HCT116 (cell line): ENCODE measurements at regions not wholly inside any gene's neighbourhood (a gene's known extent, or its start where the extent isn't known, plus 50 kb on each side); places are given as distances from the start of the nearest gene placed in this dataset.

ENCODE experiments used
- ATAC-seq: fragments of 200-7000 bp; cut with Tn5 transposase; 2 replicates; pipeline ENCODE4 v1.9.1; 2020; ENCODE audit warnings: mild to moderate bottlenecking, moderate library complexity
- BruUV-seq: library from RNA; stranded (reverse); fragments of 400-500 nt; replicated peaks from 2 replicates; lab custom pipeline; 2021; lab: Mats Ljungman, UMichigan
- CTCF ChIA-PET: fragments of 300-600 bp; sonication (Branson Sonifier 250); formaldehyde crosslinking; loops from one replicate; lab custom pipeline; 2021; ENCODE audit warnings: antibody characterized with exemption; lab: Charles Lee
- POLR2A ChIA-PET: fragments of 300-600, 350-600 bp; sonication (Branson Sonifier 250); formaldehyde crosslinking; loops from one replicate; lab custom pipeline; 2021; ENCODE audit warnings: antibody characterized with exemption; lab: Charles Lee
- RAD21 ChIA-PET, 2 experiments: fragments of 300-600 bp; sonication (Branson Sonifier 250); formaldehyde crosslinking; loops; one replicate each; lab custom pipeline; 2023; ENCODE audit warnings: low total read pairs in 2 of 2; ENCODE audit not compliant: uncharacterized antibody in 2 of 2, unreplicated experiment in 2 of 2, low non-redundant PET in 1 of 2; lab: Charles Lee
- DNase-seq: peaks from one replicate; pipeline ENCODE4 v3.0.0-alpha.2; 2010; ENCODE audit warnings: low read depth, low spot score
- H2AFZ ChIP-seq: fragments of 200-600 bp; shearing (Covaris generic), sonication (generic); 2 replicates; pipeline ENCODE4 v1.6.1; 2017; ENCODE audit warnings: low read depth, mixed run types, mixed read lengths, antibody characterized with exemption, low read length; ENCODE audit not compliant: poor library complexity, severe bottlenecking
- H3K27ac ChIP-seq: 2 replicates; pipeline ENCODE4 v1.5.1; 2012; ENCODE audit warnings: low read depth, low read length
- H3K27me3 ChIP-seq: fragments of 200-600 bp; sonication (generic); 2 replicates; pipeline ENCODE4 v1.6.1; 2016; ENCODE audit warnings: mixed run types, low read length, mixed read lengths; ENCODE audit not compliant: insufficient read depth
- H3K36me3 ChIP-seq, 2 experiments: fragments of 200-500 bp in 1 of 2; fragments of 200-600 bp in 1 of 2; sonication (Bioruptor generic) in 1 of 2; sonication (generic) in 1 of 2; 2 replicates each; pipeline versions ENCODE4 v1.5.1 to v1.6.1; 2014 to 2016; ENCODE audit warnings: low read length in 2 of 2, inconsistent platforms in 1 of 2, mixed read lengths in 1 of 2, mixed run types in 1 of 2; ENCODE audit not compliant: insufficient read depth in 2 of 2, control insufficient read depth in 1 of 2
- H3K4me1 ChIP-seq, 2 experiments: fragments of 200-600 bp in 1 of 2; sonication (generic) in 1 of 2; 2 replicates each; pipeline versions ENCODE4 v1.5.1 to v1.6.1; 2012 to 2017; ENCODE audit warnings: low read length in 2 of 2, inconsistent platforms in 1 of 2, mild to moderate bottlenecking in 1 of 2, mixed read lengths in 1 of 2, mixed run types in 1 of 2, moderate library complexity in 1 of 2; ENCODE audit not compliant: insufficient read depth in 2 of 2, control insufficient read depth in 1 of 2
- H3K4me2 ChIP-seq: fragments of 200-600 bp; sonication (generic); 2 replicates; pipeline ENCODE4 v1.6.1; 2017; ENCODE audit warnings: mixed run types, low read length, mixed read lengths
- H3K4me3 ChIP-seq, 2 experiments: fragments of 200-600 bp in 1 of 2; sonication (generic) in 1 of 2; replicated peaks in 1 of 2; 2 replicates each; pipeline ENCODE4 v1.5.1; 2011 to 2016; ENCODE audit warnings: low read length in 2 of 2, control low read depth in 1 of 2, low read depth in 1 of 2, mild to moderate bottlenecking in 1 of 2, mixed read lengths in 1 of 2, mixed run types in 1 of 2
- H3K79me2 ChIP-seq: fragments of 200-600 bp; sonication (generic); 2 replicates; pipeline ENCODE4 v1.6.1; 2017; ENCODE audit warnings: mild to moderate bottlenecking, mixed run types, low read length, moderate library complexity, mixed read lengths; ENCODE audit not compliant: insufficient read depth
- H3K9ac ChIP-seq: fragments of 200-600 bp; sonication (generic); 2 replicates; pipeline ENCODE4 v1.6.1; 2016; ENCODE audit warnings: low read length, mixed read lengths
- H3K9me2 ChIP-seq: fragments of 200-600 bp; sonication (generic), shearing (Covaris generic); 2 replicates; pipeline ENCODE4 v1.6.1; 2017; ENCODE audit warnings: mixed run types, mild to moderate bottlenecking, moderate library complexity; ENCODE audit not compliant: insufficient read depth
- H3K9me3 ChIP-seq, 2 experiments: fragments of 200-500 bp in 1 of 2; fragments of 200-600 bp in 1 of 2; sonication (Bioruptor generic) in 1 of 2; sonication (generic) in 1 of 2; 2 replicates each; pipeline ENCODE4 v1.6.1; 2014 to 2017; ENCODE audit warnings: low read length in 2 of 2, mixed read lengths in 2 of 2, inconsistent platforms in 1 of 2, low read depth in 1 of 2, mild to moderate bottlenecking in 1 of 2, mixed run types in 1 of 2, moderate library complexity in 1 of 2; ENCODE audit not compliant: control insufficient read depth in 1 of 2, insufficient read depth in 1 of 2
- H4K20me1 ChIP-seq: fragments of 200-600 bp; sonication (generic), shearing (Covaris generic); 2 replicates; pipeline ENCODE4 v1.6.1; 2017; ENCODE audit warnings: mixed run types, mild to moderate bottlenecking, moderate library complexity; ENCODE audit not compliant: insufficient read depth
- CEBPB ChIP-seq: IDR thresholded peaks from 2 replicates; pipeline ENCODE4 v1.6.1; 2012; ENCODE audit warnings: low read depth
- EGR1 ChIP-seq: IDR thresholded peaks from 2 replicates; pipeline ENCODE4 v1.6.1; 2012; ENCODE audit warnings: low read depth
- ELF1 ChIP-seq: IDR thresholded peaks from 2 replicates; pipeline ENCODE4 v1.6.1; 2012; ENCODE audit warnings: low read depth, borderline replicate concordance
- JUND ChIP-seq: IDR thresholded peaks from 2 replicates; pipeline ENCODE4 v1.6.1; 2012
- POLR2A ChIP-seq: IDR thresholded peaks from 2 replicates; pipeline ENCODE4 v1.7.0; 2011; ENCODE audit warnings: borderline replicate concordance; ENCODE audit not compliant: insufficient read depth, insufficient read length; ENCODE audit errors: extremely low read depth
- SIN3A ChIP-seq: IDR thresholded peaks from 2 replicates; pipeline ENCODE4 v1.6.1; 2012; ENCODE audit warnings: low read depth
- ZNF274 ChIP-seq: fragments of 200-500 bp; sonication (Bioruptor generic); IDR thresholded peaks from 2 replicates; pipeline ENCODE4 v1.6.1; 2014; ENCODE audit warnings: mild to moderate bottlenecking, low read depth, low read length, inconsistent platforms
- intact Hi-C: fragments of 100-400 bp; cut with micrococcal nuclease; formaldehyde crosslinking; loops from 2 replicates; pipeline ENCODE4 v1.10.0; 2022
- TF ChIP-seq, protein P1 (sequence below): IDR thresholded peaks from 2 replicates; pipeline ENCODE4 v1.6.1; 2012
- TF ChIP-seq, protein P2 (sequence below): IDR thresholded peaks from 2 replicates; pipeline ENCODE4 v1.6.1; 2011; ENCODE audit warnings: mild to moderate bottlenecking, low read length, moderate library complexity; ENCODE audit not compliant: insufficient replicate concordance; ENCODE audit errors: extremely low read depth
- TF ChIP-seq, protein P3 (sequence below), 3 experiments: fragments of 200-600 bp in 1 of 3; sonication (generic) in 1 of 3; IDR thresholded peaks in 2 of 3; conservative IDR thresholded peaks in 1 of 3; 2 replicates each; pipeline ENCODE4 v1.5.1; 2012 to 2017; ENCODE audit warnings: low read depth in 2 of 3, low read length in 2 of 3, antibody characterized with exemption in 1 of 3, borderline replicate concordance in 1 of 3, control low read depth in 1 of 3, mild to moderate bottlenecking in 1 of 3, mixed read lengths in 1 of 3, mixed run types in 1 of 3, moderate library complexity in 1 of 3; ENCODE audit not compliant: insufficient read depth in 1 of 3

DNA sequence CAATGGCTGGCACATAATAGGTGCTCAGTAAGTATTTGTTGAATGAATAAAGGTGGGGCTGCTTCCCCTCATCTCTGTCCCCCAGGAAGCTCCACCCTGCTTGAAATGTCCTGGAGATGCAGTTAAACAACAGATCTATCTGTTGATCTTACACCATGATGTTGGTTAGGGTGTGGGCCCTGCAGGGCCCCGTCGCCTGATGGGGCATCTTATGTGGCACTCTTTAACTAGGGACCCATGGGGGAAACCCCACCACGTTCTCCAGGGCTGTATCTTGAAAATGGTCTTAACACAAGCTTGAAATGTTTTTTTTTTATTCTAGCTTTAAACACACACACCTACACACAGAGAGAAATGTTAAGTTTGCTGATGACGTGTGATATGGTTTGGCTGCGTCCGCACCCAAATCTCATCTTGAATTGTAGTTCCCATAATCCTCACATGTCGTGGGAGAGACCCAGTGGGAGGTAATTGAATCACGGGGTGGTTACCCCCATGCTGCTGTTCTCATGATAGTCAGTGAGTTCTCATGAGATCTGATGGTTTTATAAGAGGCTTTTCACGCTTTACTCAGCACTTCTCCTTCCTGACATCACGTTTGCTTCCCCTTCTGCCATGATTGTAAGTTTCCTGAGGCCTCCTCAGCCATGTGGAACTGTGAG lies 741.7 kb downstream of the VRK1 start:
- Histone ChIP-seq H3K4me1 (peaks cover 0 to 4% of the 10 kb centered on the region in 2 experiments; a peak in 1 of 4 replicates), H2AFZ (no peak overlapping the region), H3K27ac (no peak overlapping the region), H3K9me2 (no peaks in the 10 kb centered on the region), H3K9ac (no peak overlapping the region), H3K36me3 (no peaks in the 10 kb centered on the region), H3K4me3 (no peak overlapping the region), H3K27me3 (peaks cover 7% of the 10 kb centered on the region; the same call in 1 of the 2 replicates), H3K79me2 (no peaks in the 10 kb centered on the region), H3K9me3 (no peaks in the 10 kb centered on the region), H4K20me1 (no peaks in the 10 kb centered on the region), H3K4me2 (no peak overlapping the region)
- BruUV-seq, result no TSS peak
- DNase-seq (no peak), ATAC-seq (no peak)
- ChIA-PET RAD21 (no interaction called here), POLR2A (no interaction called here), CTCF (no interaction called here)
- TF ChIP-seq ELF1, result no peak
- no peak for TF ChIP-seq ZNF274
- TF ChIP-seq CEBPB, result no peak
- TF ChIP-seq POLR2A, result no peak
- TF ChIP-seq, protein P1, sequence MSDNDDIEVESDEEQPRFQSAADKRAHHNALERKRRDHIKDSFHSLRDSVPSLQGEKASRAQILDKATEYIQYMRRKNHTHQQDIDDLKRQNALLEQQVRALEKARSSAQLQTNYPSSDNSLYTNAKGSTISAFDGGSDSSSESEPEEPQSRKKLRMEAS, result no peak
- no peak for TF ChIP-seq EGR1
- TF ChIP-seq, protein P2, sequence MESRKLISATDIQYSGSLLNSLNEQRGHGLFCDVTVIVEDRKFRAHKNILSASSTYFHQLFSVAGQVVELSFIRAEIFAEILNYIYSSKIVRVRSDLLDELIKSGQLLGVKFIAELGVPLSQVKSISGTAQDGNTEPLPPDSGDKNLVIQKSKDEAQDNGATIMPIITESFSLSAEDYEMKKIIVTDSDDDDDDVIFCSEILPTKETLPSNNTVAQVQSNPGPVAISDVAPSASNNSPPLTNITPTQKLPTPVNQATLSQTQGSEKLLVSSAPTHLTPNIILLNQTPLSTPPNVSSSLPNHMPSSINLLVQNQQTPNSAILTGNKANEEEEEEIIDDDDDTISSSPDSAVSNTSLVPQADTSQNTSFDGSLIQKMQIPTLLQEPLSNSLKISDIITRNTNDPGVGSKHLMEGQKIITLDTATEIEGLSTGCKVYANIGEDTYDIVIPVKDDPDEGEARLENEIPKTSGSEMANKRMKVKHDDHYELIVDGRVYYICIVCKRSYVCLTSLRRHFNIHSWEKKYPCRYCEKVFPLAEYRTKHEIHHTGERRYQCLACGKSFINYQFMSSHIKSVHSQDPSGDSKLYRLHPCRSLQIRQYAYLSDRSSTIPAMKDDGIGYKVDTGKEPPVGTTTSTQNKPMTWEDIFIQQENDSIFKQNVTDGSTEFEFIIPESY, result no peak
- no peak for TF ChIP-seq JUND
- TF ChIP-seq, protein P3, sequence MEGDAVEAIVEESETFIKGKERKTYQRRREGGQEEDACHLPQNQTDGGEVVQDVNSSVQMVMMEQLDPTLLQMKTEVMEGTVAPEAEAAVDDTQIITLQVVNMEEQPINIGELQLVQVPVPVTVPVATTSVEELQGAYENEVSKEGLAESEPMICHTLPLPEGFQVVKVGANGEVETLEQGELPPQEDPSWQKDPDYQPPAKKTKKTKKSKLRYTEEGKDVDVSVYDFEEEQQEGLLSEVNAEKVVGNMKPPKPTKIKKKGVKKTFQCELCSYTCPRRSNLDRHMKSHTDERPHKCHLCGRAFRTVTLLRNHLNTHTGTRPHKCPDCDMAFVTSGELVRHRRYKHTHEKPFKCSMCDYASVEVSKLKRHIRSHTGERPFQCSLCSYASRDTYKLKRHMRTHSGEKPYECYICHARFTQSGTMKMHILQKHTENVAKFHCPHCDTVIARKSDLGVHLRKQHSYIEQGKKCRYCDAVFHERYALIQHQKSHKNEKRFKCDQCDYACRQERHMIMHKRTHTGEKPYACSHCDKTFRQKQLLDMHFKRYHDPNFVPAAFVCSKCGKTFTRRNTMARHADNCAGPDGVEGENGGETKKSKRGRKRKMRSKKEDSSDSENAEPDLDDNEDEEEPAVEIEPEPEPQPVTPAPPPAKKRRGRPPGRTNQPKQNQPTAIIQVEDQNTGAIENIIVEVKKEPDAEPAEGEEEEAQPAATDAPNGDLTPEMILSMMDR (IDR thresholded peaks at IDR 0.05 in 2 of 3, conservative IDR thresholded peaks at IDR 0.05 in 1 of 3; ENCODE audit: borderline replicate concordance in 1 of 3, insufficient read depth in 1 of 3, low read depth in 2 of 3, low read length in 2 of 3), result no peak
- TF ChIP-seq SIN3A, result no peak
- intact Hi-C loops, result no loop called here
